Right lobe of liver (tissue), 6 donors: ENCODE measurements at regions not wholly inside any gene's neighbourhood (a gene's known extent, or its start where the extent isn't known, plus 50 kb on each side); places are given as distances from the start of the nearest gene placed in this dataset.
A peak's percentile ranks its signal among the peaks of the same experiment; 100 is the strongest.

Experiments
- ATAC-seq, 4 donors: fragments of 200-7000 bp; cut with Tn5 transposase; one replicate each; pipeline ENCODE4 v1.9.1; 2020; ENCODE audit warnings: mild to moderate bottlenecking in 4 of 4, moderate library complexity in 4 of 4
- DNase-seq, 3 donors: peaks; one replicate each; pipeline ENCODE4 v3.0.0-alpha.2; 2020
- H3K27ac ChIP-seq, 3 donors: fragments of 200-600 bp; one replicate each; pipeline ENCODE4 v1.8.0; 2022
- H3K27me3 ChIP-seq, 2 donors: fragments of 200-600 bp; one replicate each; pipeline ENCODE4 v1.8.0; 2022
- H3K36me3 ChIP-seq, 4 donors: fragments of 200-600 bp; sonication (generic) in 1 of 4; one replicate each; pipeline versions ENCODE4 v1.5.1 to v1.8.0; 2017 to 2022; ENCODE audit warnings: control low read depth in 1 of 4
- H3K4me1 ChIP-seq, 4 donors: fragments of 200-600 bp; sonication (generic) in 1 of 4; one replicate each; pipeline versions ENCODE4 v1.5.1 to v1.8.0; 2017 to 2022; ENCODE audit warnings: control low read depth in 1 of 4
- H3K4me3 ChIP-seq, 3 donors: fragments of 200-600 bp; one replicate each; pipeline ENCODE4 v1.8.0; 2022
- H3K9me3 ChIP-seq, 4 donors: fragments of 200-600 bp; sonication (generic) in 1 of 4; one replicate each; pipeline versions ENCODE4 v1.5.1 to v1.8.0; 2017 to 2022; ENCODE audit warnings: control low read depth in 1 of 4
- CTCF ChIP-seq, 4 donors: fragments of 200-600 bp in 3 of 4; fragments of 450-650 bp in 1 of 4; IDR thresholded peaks; one replicate each; pipeline versions ENCODE4 v1.5.1 to v1.8.0; 2016 to 2022; ENCODE audit warnings: antibody characterized with exemption in 4 of 4, mild to moderate bottlenecking in 2 of 4
- POLR2A ChIP-seq: fragments of 450-650 bp; IDR thresholded peaks from one replicate; pipeline ENCODE4 v1.6.1; 2017; ENCODE audit warnings: antibody characterized with exemption, mild to moderate bottlenecking
- WGBS: methylation state at CpG from one replicate; pipeline ENCODE4 v1.1.6; 2018; ENCODE audit warnings: low coverage, low lambda C conversion rate; ENCODE audit not compliant: insufficient coverage; ENCODE audit errors: missing lambda C conversion rate; 5-methylcytosine and 5-hydroxymethylcytosine counted together
- intact Hi-C, 2 donors: fragments of 100-400 bp; cut with DNase I; formaldehyde crosslinking; loops; one replicate each; pipeline versions ENCODE4 v1.11.2 to v1.14.1; 2022
- donor health status: DM: no; HTN: yes; CAD: no.
- donor health status: DM: no; HTN: no; CAD: no.
- donor health status: DM: no; HTN: no; CAD: no.
- donor health status: DM: no; HTN: yes; CAD: no.
- donor health status: DM: no; HTN: yes; CAD: no.

- no peak overlapping the region for H3K4me3 ChIP-seq
- no peaks in the 10 kb centered on the region for H3K36me3 ChIP-seq
- no peaks in the 10 kb centered on the region for H3K27me3 ChIP-seq
- H3K9me3 ChIP-seq = no peaks in the 10 kb centered on the region
- WGBS = 88% methylated on average over 6 of the region's 9 CpGs
- H3K27ac ChIP-seq = no peak overlapping the region
- no peak for ATAC-seq
- intact Hi-C loops = no loop called here
- peaks cover 0 to 5% (median 0%) of the 10 kb centered on the region in 4 donors for H3K4me1 ChIP-seq
- DNase-seq = no peak
- TF ChIP-seq POLR2A (no peak), CTCF (IDR thresholded peaks at IDR 0.05) (no peak)
These were observed 94.2 kb downstream of the OLIG3 start for GRCh38 chr6:137399881-137400443.

- H3K27me3 ChIP-seq = no peaks in the 10 kb centered on the region
- ATAC-seq = peak in 3 of 4 donors; percentile 19 to 73 (median 60)
- H3K27ac ChIP-seq = no peak overlapping the region
- no peak for DNase-seq
- H3K9me3 ChIP-seq = no peaks in the 10 kb centered on the region
- no peak overlapping the region for H3K4me3 ChIP-seq
- H3K4me1 ChIP-seq = no peaks in the 10 kb centered on the region
- WGBS = 46% methylated on average over 3 of the region's 3 CpGs
- TF ChIP-seq POLR2A = no peak
- TF ChIP-seq CTCF (IDR thresholded peaks at IDR 0.05) = no peak
- intact Hi-C loops = no loop called here
- H3K36me3 ChIP-seq = no peaks in the 10 kb centered on the region
These were observed 98.9 kb downstream of the OLIG3 start for GRCh38 chr6:137395316-137395715.

- Histone ChIP-seq H3K4me3 (no peak overlapping the region), H3K9me3 (no peaks in the 10 kb centered on the region), H3K36me3 (no peaks in the 10 kb centered on the region), H3K4me1 (peaks cover 0 to 10% (median 2%) of the 10 kb centered on the region in 4 donors), H3K27ac (no peak overlapping the region), H3K27me3 (no peaks in the 10 kb centered on the region)
- intact Hi-C loops = no loop called here
- no peak for TF ChIP-seq CTCF (IDR thresholded peaks at IDR 0.05)
- TF ChIP-seq POLR2A = no peak
- no peak for ATAC-seq
- DNase-seq = no peak
- WGBS = 97% methylated on average over 5 of the region's 5 CpGs
These were observed 103.0 kb downstream of the OLIG3 start for GRCh38 chr6:137391061-137391814.

- no peak for DNase-seq
- Histone ChIP-seq H3K27me3 (no peaks in the 10 kb centered on the region), H3K36me3 (no peaks in the 10 kb centered on the region), H3K9me3 (no peaks in the 10 kb centered on the region), H3K4me3 (no peak overlapping the region), H3K4me1 (peaks cover 0 to 10% (median 2%) of the 10 kb centered on the region in 4 donors), H3K27ac (no peak overlapping the region)
- 73% methylated on average over 4 of the region's 4 CpGs for WGBS
- ATAC-seq = no peak
- intact Hi-C loops = no loop called here
- TF ChIP-seq POLR2A (no peak), CTCF (IDR thresholded peaks at IDR 0.05) (no peak)
These were observed 103.9 kb downstream of the OLIG3 start for GRCh38 chr6:137390334-137390733.
